ENCODE measurements at regions not wholly inside any gene's neighbourhood (a gene's known extent, or its start where the extent isn't known, plus 50 kb on each side); places are given as distances from the start of the nearest gene placed in this dataset.

- TF ChIP-seq CTCF (IDR thresholded peaks at IDR 0.05; ENCODE audit: extremely low read depth, insufficient read depth, missing control alignments) = no peak
- DNase-seq (ENCODE audit: low spot score) = no peak
- in situ Hi-C loops (cut with MboI; ENCODE audit: low pct_unique_long_range_greater_than_20kb, low sequenced_read_pairs, unreplicated experiment) = no loop called here
Measured at GRCh38 chr14:22434030-22434429, 155.0 kb downstream of the DAD1 start.

GRCh38 chr14:22433069-22433468 is 156.0 kb downstream of the DAD1 start:
- DNase-seq (ENCODE audit: low spot score) = no peak
- TF ChIP-seq CTCF (IDR thresholded peaks at IDR 0.05; ENCODE audit: extremely low read depth, insufficient read depth, missing control alignments) = no peak
- in situ Hi-C loops (cut with MboI; ENCODE audit: low pct_unique_long_range_greater_than_20kb, low sequenced_read_pairs, unreplicated experiment) = no loop called here

- in situ Hi-C loops (cut with MboI; ENCODE audit: low pct_unique_long_range_greater_than_20kb, low sequenced_read_pairs, unreplicated experiment) = no loop called here
- TF ChIP-seq CTCF (IDR thresholded peaks at IDR 0.05; ENCODE audit: extremely low read depth, insufficient read depth, missing control alignments) = no peak
- no peak for DNase-seq (ENCODE audit: low spot score)
Measured at GRCh38 chr14:22432348-22432976, 156.6 kb downstream of the DAD1 start.

GRCh38 chr14:22429546-22430294 is 159.3 kb downstream of the DAD1 start:
- no peak for TF ChIP-seq CTCF (IDR thresholded peaks at IDR 0.05; ENCODE audit: extremely low read depth, insufficient read depth, missing control alignments)
- DNase-seq (ENCODE audit: low spot score) = no peak
- in situ Hi-C loops (cut with MboI; ENCODE audit: low pct_unique_long_range_greater_than_20kb, low sequenced_read_pairs, unreplicated experiment) = no loop called here

GRCh38 chr14:22428700-22429291 is 160.2 kb downstream of the DAD1 start:
- TF ChIP-seq CTCF (IDR thresholded peaks at IDR 0.05; ENCODE audit: extremely low read depth, insufficient read depth, missing control alignments) = no peak
- in situ Hi-C loops (cut with MboI; ENCODE audit: low pct_unique_long_range_greater_than_20kb, low sequenced_read_pairs, unreplicated experiment) = no loop called here
- DNase-seq (ENCODE audit: low spot score) = no peak

- no peak for DNase-seq (ENCODE audit: low spot score)
- TF ChIP-seq CTCF (IDR thresholded peaks at IDR 0.05; ENCODE audit: extremely low read depth, insufficient read depth, missing control alignments) = no peak
- in situ Hi-C loops (cut with MboI; ENCODE audit: low pct_unique_long_range_greater_than_20kb, low sequenced_read_pairs, unreplicated experiment) = no loop called here
Measured at GRCh38 chr14:22427771-22428231, 161.2 kb downstream of the DAD1 start.

All from GM13977 (cell line).